ENCODE measurements at regions not wholly inside any gene's neighbourhood (a gene's known extent, or its start where the extent isn't known, plus 50 kb on each side); places are given as distances from the start of the nearest gene placed in this dataset.

DNA sequence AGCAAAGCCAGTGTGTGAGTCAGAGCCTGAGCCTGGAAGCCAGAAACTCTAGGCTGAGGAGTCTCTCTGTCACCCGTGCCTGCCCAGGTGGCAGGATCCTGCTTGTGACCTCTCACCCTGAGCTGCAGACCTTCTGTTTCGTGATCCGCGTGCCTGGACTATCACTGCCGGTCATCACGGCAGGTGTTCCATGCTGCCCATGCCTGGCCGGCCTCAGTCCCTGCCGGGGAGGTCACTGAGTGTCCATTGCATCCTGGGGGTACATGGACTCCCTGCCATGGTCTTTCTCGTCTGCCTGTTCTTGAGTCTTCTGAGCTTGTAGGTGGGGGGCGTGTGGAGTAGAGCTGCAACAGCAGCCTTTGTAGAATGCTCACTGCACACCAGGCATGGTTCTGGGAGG lies 1032.4 kb downstream of the TBC1D22A start:
- TF ChIP-seq CTCF (IDR thresholded peaks at IDR 0.05; ENCODE audit: control insufficient read depth, insufficient read depth, low read depth, low read length, missing control alignments): no peak
- H3K4me3 ChIP-seq (ENCODE audit: control insufficient read depth, low read depth, low read length): no peak overlapping the region
- DNase-seq (ENCODE audit: low read depth): no peak

DNA sequence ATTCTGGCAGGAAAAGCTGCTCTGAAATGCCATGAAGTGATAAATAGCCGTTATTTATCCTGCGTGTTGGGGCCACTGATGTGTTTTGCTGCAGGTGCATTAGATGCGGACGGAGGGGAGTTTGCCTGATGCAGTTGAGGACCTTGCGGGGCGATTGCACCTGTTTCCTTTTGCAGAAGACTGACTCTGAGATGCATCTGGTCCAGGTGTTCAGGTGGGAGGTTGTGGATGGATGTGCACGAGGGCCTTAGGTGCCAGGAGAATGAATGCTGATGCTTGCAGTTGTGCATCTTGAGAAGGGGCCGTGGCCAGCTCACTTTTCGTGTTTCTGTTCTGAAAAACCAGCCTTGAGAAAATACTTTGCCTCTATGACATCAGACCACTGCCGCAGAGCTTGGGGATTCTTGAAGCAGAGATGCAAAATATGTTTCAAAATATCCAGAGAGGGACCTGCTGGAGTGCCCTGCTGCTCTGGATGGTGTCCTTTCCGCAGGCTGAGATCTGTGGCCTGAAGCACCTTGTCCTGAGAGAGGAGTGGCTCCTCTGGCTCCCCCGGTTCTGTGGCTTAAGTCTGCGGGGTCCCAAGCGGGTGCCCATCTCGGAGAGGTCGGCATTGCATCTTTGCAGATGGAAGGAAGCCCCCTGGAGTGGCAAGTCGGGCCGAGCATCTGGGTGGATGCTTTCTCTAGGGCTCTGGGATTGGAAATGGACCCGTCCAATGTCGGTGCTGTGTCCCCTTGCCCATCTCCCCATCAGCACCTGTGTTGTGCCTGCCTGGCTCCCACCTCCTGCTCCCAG lies 1031.1 kb downstream of the TBC1D22A start:
- no peak for TF ChIP-seq CTCF (IDR thresholded peaks at IDR 0.05; ENCODE audit: control insufficient read depth, insufficient read depth, low read depth, low read length, missing control alignments)
- H3K4me3 ChIP-seq (ENCODE audit: control insufficient read depth, low read depth, low read length): no peak overlapping the region
- no peak for DNase-seq (ENCODE audit: low read depth)

DNA sequence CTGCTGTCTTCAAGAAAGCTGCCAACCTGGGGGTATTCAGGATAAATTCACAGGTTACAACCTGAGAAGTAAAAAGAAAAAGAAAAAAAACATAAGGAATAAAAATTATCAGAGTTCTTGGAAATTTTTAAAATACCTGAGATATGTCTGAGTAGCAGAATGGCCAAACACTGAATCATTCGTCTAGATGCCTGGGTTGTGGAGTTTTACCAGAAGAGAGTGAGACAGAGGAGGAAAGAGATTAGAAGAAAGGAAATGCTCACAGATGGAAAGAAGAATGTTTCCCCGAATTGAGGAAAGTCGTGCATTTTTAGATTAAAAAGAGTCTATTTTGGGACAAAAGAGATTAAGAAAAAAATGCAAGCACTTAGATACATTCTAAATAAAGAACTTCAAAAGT lies 1026.7 kb downstream of the TBC1D22A start:
- TF ChIP-seq CTCF (IDR thresholded peaks at IDR 0.05; ENCODE audit: control insufficient read depth, insufficient read depth, low read depth, low read length, missing control alignments): no peak
- no peak overlapping the region for H3K4me3 ChIP-seq (ENCODE audit: control insufficient read depth, low read depth, low read length)
- no peak for DNase-seq (ENCODE audit: low read depth)

- H3K4me3 ChIP-seq (ENCODE audit: control insufficient read depth, low read depth, low read length): no peak overlapping the region
- no peak for TF ChIP-seq CTCF (IDR thresholded peaks at IDR 0.05; ENCODE audit: control insufficient read depth, insufficient read depth, low read depth, low read length, missing control alignments)
- DNase-seq (ENCODE audit: low read depth): no peak
These were observed 1026.0 kb downstream of the TBC1D22A start for GRCh38 chr22:47788461-47788860.

GRCh38 chr22:47787501-47788227 lies 1025.2 kb downstream of the TBC1D22A start:
- H3K4me3 ChIP-seq (ENCODE audit: control insufficient read depth, low read depth, low read length): no peak overlapping the region
- no peak for DNase-seq (ENCODE audit: low read depth)
- no peak for TF ChIP-seq CTCF (IDR thresholded peaks at IDR 0.05; ENCODE audit: control insufficient read depth, insufficient read depth, low read depth, low read length, missing control alignments)

DNA sequence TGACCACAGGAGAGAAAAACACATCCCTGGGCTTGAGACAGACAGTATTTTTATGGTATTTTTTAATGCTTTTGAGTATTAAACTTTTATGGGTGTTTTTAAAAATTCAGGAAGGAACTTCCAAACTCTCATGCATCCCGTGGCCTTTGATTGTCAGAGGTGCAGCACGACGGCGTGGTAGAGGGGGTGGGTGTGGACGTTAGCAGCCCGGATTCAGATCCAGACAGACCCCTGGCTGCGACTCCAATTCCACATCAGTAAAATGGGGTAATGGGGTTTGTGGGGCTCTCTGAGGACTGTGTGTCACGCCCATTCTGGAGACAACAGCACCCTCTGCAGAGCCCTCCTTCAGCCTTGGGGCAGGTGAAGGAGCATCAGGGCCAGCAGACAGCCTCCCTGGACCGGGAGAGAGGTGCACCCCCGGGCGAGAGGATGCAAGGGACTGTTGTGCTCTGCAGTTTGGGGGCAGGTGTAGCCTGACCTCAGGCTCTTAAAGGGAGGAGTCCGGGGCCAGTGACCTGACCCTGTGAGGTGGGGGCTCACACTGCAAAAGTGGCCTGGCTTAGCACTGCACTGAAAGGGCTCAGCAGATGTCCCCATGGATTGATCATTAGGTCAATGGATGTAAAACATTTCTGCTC lies 1024.3 kb downstream of the TBC1D22A start:
- DNase-seq (ENCODE audit: low read depth): no peak
- no peak for TF ChIP-seq CTCF (IDR thresholded peaks at IDR 0.05; ENCODE audit: control insufficient read depth, insufficient read depth, low read depth, low read length, missing control alignments)
- no peak overlapping the region for H3K4me3 ChIP-seq (ENCODE audit: control insufficient read depth, low read depth, low read length)

All from AG09309 (cell line).